ENCODE measurements at regions not wholly inside any gene's neighbourhood (a gene's known extent, or its start where the extent isn't known, plus 50 kb on each side); places are given as distances from the start of the nearest gene placed in this dataset.

DNA sequence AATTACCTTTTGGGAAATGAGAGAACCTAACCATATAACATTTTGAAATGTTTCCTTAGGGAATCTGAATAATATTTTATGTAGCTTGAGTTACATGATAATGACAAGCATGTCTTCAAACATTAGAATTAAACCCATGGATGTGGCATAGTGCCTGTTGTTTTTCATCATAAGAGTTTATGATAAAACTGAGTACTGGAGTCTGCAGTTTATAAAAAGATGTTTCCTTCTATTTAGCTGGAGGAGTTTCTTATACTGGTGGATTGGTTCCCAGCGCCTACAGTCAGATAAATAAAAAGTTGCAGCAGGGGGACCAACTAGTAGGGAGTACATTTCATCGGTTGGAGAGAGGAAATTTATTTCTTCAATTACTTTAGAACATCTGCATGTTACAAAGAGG, 70.1 kb upstream of the PCDH18 start:
- H3K9me3 ChIP-seq: no peaks in the 10 kb centered on the region; the same call in 1 of the 2 replicates
- ChIA-PET CTCF (interaction anchor here (1.0 to 1.5 kb wide), 3 partner anchors 9 to 478 kb away, joined by 3 to 4 read pairs (median 3); partner anchors contain the start of gene PCDH18), POLR2A (no interaction called here)
- H3K27me3 ChIP-seq (ENCODE audit: insufficient read depth): no peaks in the 10 kb centered on the region
- WGBS (ENCODE audit: low lambda C conversion rate): 42% methylated on average over 2 of the region's 2 CpGs
- peaks cover 5 to 10% of the 10 kb centered on the region in 2 experiments; a peak in 2 of 4 replicates for H3K4me1 ChIP-seq (ENCODE audit: control insufficient read depth in 1 of 2, insufficient read depth in 2 of 2, low read depth in 1 of 2, low read length in 1 of 2)
- no peaks in the 10 kb centered on the region for H4K20me1 ChIP-seq (ENCODE audit: insufficient read depth)
- H3K79me2 ChIP-seq (ENCODE audit: insufficient read depth): no peaks in the 10 kb centered on the region
- H3K4me3 ChIP-seq (ENCODE audit: low read depth in 2 of 2, low read length in 1 of 2): no peak overlapping the region
- no peaks in the 10 kb centered on the region for H3K9me2 ChIP-seq
- DNase-seq: no peak
- no peaks in the 10 kb centered on the region for H3K36me3 ChIP-seq (replicated peaks in 1 of 2; ENCODE audit: control insufficient read depth in 1 of 2, insufficient read depth in 2 of 2, low read length in 1 of 2)
- H2AFZ ChIP-seq (ENCODE audit: low read depth): no peak overlapping the region
- TF ChIP-seq, protein P1, sequence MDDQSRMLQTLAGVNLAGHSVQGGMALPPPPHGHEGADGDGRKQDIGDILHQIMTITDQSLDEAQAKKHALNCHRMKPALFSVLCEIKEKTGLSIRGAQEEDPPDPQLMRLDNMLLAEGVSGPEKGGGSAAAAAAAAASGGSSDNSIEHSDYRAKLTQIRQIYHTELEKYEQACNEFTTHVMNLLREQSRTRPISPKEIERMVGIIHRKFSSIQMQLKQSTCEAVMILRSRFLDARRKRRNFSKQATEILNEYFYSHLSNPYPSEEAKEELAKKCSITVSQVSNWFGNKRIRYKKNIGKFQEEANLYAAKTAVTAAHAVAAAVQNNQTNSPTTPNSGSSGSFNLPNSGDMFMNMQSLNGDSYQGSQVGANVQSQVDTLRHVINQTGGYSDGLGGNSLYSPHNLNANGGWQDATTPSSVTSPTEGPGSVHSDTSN (IDR thresholded peaks at IDR 0.05): no peak
- peak; percentile 3 to 59; a peak in 2 of 4 replicates for TF ChIP-seq EP300 (IDR thresholded peaks at IDR 0.05; ENCODE audit: borderline replicate concordance in 1 of 2, low read depth in 1 of 2, low read length in 1 of 2)
- H3K9ac ChIP-seq: no peak overlapping the region
- peaks cover 6% of the 10 kb centered on the region for H3F3A ChIP-seq (replicated peaks; ENCODE audit: insufficient read depth)
- H3K4me2 ChIP-seq: no peak overlapping the region
- peak overlapping the region in 1 of 2 experiments; percentile 82; a peak in 2 of 4 replicates for H3K27ac ChIP-seq (ENCODE audit: low read depth in 2 of 2, low read length in 1 of 2)

DNA sequence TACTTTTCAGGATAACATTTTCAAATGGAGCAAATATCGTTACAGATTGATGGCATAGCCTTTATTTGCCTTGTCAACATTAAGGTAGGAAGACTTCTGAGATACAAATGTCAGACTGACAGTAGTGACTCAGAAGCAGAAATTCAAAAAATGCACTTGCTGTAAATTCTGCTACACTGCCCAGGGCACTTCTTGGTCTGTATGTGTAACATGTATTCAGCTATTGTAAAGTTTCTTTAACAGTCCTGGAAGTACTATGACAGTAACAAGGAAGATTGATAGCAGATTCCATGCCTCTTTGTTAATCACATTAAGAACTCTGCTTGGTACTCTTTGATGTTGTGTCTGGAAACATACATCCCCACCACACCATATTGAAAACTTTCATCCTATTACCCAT, 69.6 kb upstream of the PCDH18 start:
- H3K79me2 ChIP-seq (ENCODE audit: insufficient read depth): no peaks in the 10 kb centered on the region
- H3K4me2 ChIP-seq: no peak overlapping the region
- H4K20me1 ChIP-seq (ENCODE audit: insufficient read depth): no peaks in the 10 kb centered on the region
- WGBS (ENCODE audit: low lambda C conversion rate): 83% methylated on average over 1 of the region's 1 CpG
- peaks cover 6% of the 10 kb centered on the region for H3F3A ChIP-seq (replicated peaks; ENCODE audit: insufficient read depth)
- H3K9ac ChIP-seq: no peak overlapping the region
- POLR2A ChIA-PET: no interaction called here
- CTCF ChIA-PET: interaction anchor here (1.0 to 1.5 kb wide), 2 partner anchors 70 to 478 kb away, joined by 3 to 4 read pairs; partner anchors contain the start of gene PCDH18
- no peaks in the 10 kb centered on the region; the same call in 1 of the 2 replicates for H3K9me3 ChIP-seq
- H3K4me3 ChIP-seq (ENCODE audit: low read depth in 2 of 2, low read length in 1 of 2): no peak overlapping the region
- no peaks in the 10 kb centered on the region for H3K9me2 ChIP-seq
- H3K27me3 ChIP-seq (ENCODE audit: insufficient read depth): no peaks in the 10 kb centered on the region
- H3K36me3 ChIP-seq (replicated peaks in 1 of 2; ENCODE audit: control insufficient read depth in 1 of 2, insufficient read depth in 2 of 2, low read length in 1 of 2): no peaks in the 10 kb centered on the region
- DNase-seq: no peak
- peak overlapping the region; percentile 8; the same call in 1 of the 2 replicates for H2AFZ ChIP-seq (ENCODE audit: low read depth)
- H3K4me1 ChIP-seq (ENCODE audit: control insufficient read depth in 1 of 2, insufficient read depth in 2 of 2, low read depth in 1 of 2, low read length in 1 of 2): peaks cover 5 to 9% of the 10 kb centered on the region in 2 experiments; a peak in 2 of 4 replicates
- TF ChIP-seq, protein P1 (IDR thresholded peaks at IDR 0.05): peak; percentile 56
- TF ChIP-seq TEAD4 (IDR thresholded peaks at IDR 0.05; ENCODE audit: borderline replicate concordance, insufficient read depth) (no peak), EP300 (IDR thresholded peaks at IDR 0.05; ENCODE audit: borderline replicate concordance in 1 of 2, low read depth in 1 of 2, low read length in 1 of 2) (0 out of 4 replicates have a peak, but pooled peaks of 1 of the 2 experiments have one; percentile 3), JUND (IDR thresholded peaks at IDR 0.05) (peak; percentile 31; the same call in 1 of the 2 replicates)
- H3K27ac ChIP-seq (ENCODE audit: low read depth in 2 of 2, low read length in 1 of 2): peak overlapping the region in 1 of 2 experiments; percentile 82; a peak in 2 of 4 replicates

DNA sequence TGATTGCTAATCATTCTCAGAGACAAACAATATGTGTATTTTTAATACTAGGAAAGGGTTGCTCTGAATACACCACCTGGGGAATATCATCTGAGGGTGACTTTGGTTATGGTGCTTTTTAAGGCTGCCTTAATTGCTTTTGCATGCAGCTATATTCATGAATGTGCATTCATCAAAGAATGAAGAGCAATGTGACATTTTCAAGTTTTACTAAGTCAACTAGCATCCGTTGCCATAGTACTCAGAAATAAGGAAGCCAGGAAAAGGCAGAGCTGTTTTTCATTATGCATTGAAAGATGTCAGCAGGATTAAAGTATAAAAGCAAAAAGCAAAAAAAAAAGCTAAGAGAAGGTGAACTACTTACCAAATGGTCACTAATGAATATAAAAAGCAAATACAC, 67.4 kb upstream of the PCDH18 start:
- Histone ChIP-seq H3K4me3 (ENCODE audit: low read depth in 2 of 2, low read length in 1 of 2) (no peak overlapping the region), H3K27me3 (ENCODE audit: insufficient read depth) (no peaks in the 10 kb centered on the region), H2AFZ (ENCODE audit: low read depth) (no peak overlapping the region), H3K9ac (no peak overlapping the region), H3K27ac (ENCODE audit: low read depth in 2 of 2, low read length in 1 of 2) (peak overlapping the region in 1 of 2 experiments; percentile 68; a peak in 2 of 4 replicates), H4K20me1 (ENCODE audit: insufficient read depth) (no peaks in the 10 kb centered on the region), H3K9me2 (no peaks in the 10 kb centered on the region), H3K36me3 (replicated peaks in 1 of 2; ENCODE audit: control insufficient read depth in 1 of 2, insufficient read depth in 2 of 2, low read length in 1 of 2) (no peaks in the 10 kb centered on the region), H3K4me1 (ENCODE audit: control insufficient read depth in 1 of 2, insufficient read depth in 2 of 2, low read depth in 1 of 2, low read length in 1 of 2) (peaks cover 5 to 9% of the 10 kb centered on the region in 2 experiments; a peak in 2 of 4 replicates), H3K4me2 (no peak overlapping the region; the same call in 1 of the 2 replicates), H3K9me3 (no peaks in the 10 kb centered on the region), H3K79me2 (ENCODE audit: insufficient read depth) (no peaks in the 10 kb centered on the region), H3F3A (replicated peaks; ENCODE audit: insufficient read depth) (peaks cover 6% of the 10 kb centered on the region)
- WGBS (ENCODE audit: low lambda C conversion rate): 17% methylated on average over 1 of the region's 1 CpG
- POLR2A ChIA-PET: no interaction called here
- CTCF ChIA-PET: no interaction called here
- no peak for DNase-seq
- 0 out of 4 replicates have a peak, but pooled peaks of 1 of the 2 experiments have one; percentile 38 for TF ChIP-seq EP300 (IDR thresholded peaks at IDR 0.05; ENCODE audit: borderline replicate concordance in 1 of 2, low read depth in 1 of 2, low read length in 1 of 2)
- TF ChIP-seq GABPA (IDR thresholded peaks at IDR 0.05; ENCODE audit: low read depth): no peak
- TF ChIP-seq MXI1 (IDR thresholded peaks at IDR 0.05; ENCODE audit: low read depth, low read length): no peak
- TF ChIP-seq, protein P2, sequence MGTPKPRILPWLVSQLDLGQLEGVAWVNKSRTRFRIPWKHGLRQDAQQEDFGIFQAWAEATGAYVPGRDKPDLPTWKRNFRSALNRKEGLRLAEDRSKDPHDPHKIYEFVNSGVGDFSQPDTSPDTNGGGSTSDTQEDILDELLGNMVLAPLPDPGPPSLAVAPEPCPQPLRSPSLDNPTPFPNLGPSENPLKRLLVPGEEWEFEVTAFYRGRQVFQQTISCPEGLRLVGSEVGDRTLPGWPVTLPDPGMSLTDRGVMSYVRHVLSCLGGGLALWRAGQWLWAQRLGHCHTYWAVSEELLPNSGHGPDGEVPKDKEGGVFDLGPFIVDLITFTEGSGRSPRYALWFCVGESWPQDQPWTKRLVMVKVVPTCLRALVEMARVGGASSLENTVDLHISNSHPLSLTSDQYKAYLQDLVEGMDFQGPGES (IDR thresholded peaks at IDR 0.05; ENCODE audit: low read depth, low read length): no peak
- TF ChIP-seq, protein P3, sequence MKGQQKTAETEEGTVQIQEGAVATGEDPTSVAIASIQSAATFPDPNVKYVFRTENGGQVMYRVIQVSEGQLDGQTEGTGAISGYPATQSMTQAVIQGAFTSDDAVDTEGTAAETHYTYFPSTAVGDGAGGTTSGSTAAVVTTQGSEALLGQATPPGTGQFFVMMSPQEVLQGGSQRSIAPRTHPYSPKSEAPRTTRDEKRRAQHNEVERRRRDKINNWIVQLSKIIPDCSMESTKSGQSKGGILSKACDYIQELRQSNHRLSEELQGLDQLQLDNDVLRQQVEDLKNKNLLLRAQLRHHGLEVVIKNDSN (IDR thresholded peaks at IDR 0.05; ENCODE audit: borderline replicate concordance, low read depth): no peak
- peak; percentile 65 for TF ChIP-seq TCF12 (IDR thresholded peaks at IDR 0.05)
- TF ChIP-seq FOXM1 (IDR thresholded peaks at IDR 0.05; ENCODE audit: low read depth): no peak
- no peak for TF ChIP-seq POLR2AphosphoS5 (IDR thresholded peaks at IDR 0.05; ENCODE audit: low read depth, low read length)
- TF ChIP-seq, protein P1 (IDR thresholded peaks at IDR 0.05): peak; percentile 24
- TF ChIP-seq, protein P4, sequence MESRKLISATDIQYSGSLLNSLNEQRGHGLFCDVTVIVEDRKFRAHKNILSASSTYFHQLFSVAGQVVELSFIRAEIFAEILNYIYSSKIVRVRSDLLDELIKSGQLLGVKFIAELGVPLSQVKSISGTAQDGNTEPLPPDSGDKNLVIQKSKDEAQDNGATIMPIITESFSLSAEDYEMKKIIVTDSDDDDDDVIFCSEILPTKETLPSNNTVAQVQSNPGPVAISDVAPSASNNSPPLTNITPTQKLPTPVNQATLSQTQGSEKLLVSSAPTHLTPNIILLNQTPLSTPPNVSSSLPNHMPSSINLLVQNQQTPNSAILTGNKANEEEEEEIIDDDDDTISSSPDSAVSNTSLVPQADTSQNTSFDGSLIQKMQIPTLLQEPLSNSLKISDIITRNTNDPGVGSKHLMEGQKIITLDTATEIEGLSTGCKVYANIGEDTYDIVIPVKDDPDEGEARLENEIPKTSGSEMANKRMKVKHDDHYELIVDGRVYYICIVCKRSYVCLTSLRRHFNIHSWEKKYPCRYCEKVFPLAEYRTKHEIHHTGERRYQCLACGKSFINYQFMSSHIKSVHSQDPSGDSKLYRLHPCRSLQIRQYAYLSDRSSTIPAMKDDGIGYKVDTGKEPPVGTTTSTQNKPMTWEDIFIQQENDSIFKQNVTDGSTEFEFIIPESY (IDR thresholded peaks at IDR 0.05; ENCODE audit: borderline replicate concordance, low read depth): no peak
